ENCODE measurements at regions not wholly inside any gene's neighbourhood (a gene's known extent, or its start where the extent isn't known, plus 50 kb on each side); places are given as distances from the start of the nearest gene placed in this dataset.

DNA sequence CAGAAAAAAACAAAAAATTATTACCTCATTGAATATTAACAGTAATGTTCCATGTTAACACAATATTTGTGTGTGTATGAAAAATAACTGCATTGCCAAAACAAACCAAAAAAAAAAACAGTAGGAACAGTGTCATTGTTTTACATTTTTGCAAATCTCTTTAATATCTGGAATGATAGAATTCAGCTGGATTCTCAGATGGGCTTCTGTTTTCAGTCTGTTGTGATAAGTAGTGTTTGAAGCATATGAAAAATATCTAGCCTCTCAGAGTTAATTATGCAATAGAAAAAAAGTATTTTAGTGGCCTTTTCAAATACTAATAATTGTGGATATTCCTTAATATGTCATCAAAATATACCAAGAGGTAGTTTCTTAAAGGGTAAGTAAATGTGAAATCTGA lies 52.9 kb upstream of the RWDD3 start:
- Histone ChIP-seq H3K27me3 (ENCODE audit: control insufficient read depth in 1 of 2, insufficient read depth in 1 of 2, low read length in 2 of 2) (no peaks in the 10 kb centered on the region), H3K23ac (ENCODE audit: low read length in 2 of 2) (no peak overlapping the region), H4K91ac (ENCODE audit: low read length) (no peak overlapping the region), H3K14ac (ENCODE audit: low read length in 2 of 2) (no peak overlapping the region), H4K8ac (ENCODE audit: low read length) (no peak overlapping the region), H3K9ac (ENCODE audit: low read length) (no peak overlapping the region), H3K4ac (ENCODE audit: low read depth in 1 of 2, low read length in 2 of 2) (no peak overlapping the region), H3K27ac (ENCODE audit: low read length, poor library complexity, severe bottlenecking) (no peak overlapping the region), H3K9me3 (ENCODE audit: control insufficient read depth, low read length) (no peaks in the 10 kb centered on the region), H2BK12ac (ENCODE audit: low read length in 2 of 2) (no peak overlapping the region), H2AFZ (ENCODE audit: low read depth, low read length) (no peak overlapping the region), H3K79me1 (replicated peaks; ENCODE audit: low read length, poor library complexity, severe bottlenecking) (no peaks in the 10 kb centered on the region), H2BK120ac (ENCODE audit: low read depth, low read length) (no peak overlapping the region), H2AK5ac (ENCODE audit: low read length, severe bottlenecking) (no peak overlapping the region), H2BK15ac (ENCODE audit: low read depth, poor library complexity, severe bottlenecking) (no peak overlapping the region), H3K4me1 (ENCODE audit: control insufficient read depth, insufficient read depth, low read depth, low read length) (no peaks in the 10 kb centered on the region), H3K4me3 (ENCODE audit: insufficient read depth in 1 of 2, low read depth in 1 of 2, low read length in 2 of 2) (no peak overlapping the region), H3K36me3 (ENCODE audit: control insufficient read depth in 1 of 2, insufficient read depth in 2 of 2, low read depth in 1 of 2, low read length in 2 of 2) (no peaks in the 10 kb centered on the region), H3K4me2 (ENCODE audit: low read length, poor library complexity, severe bottlenecking) (no peak overlapping the region), H2BK5ac (ENCODE audit: low read depth, low read length, poor library complexity, severe bottlenecking) (no peak overlapping the region), H3K18ac (ENCODE audit: low read depth in 1 of 2, low read length in 2 of 2) (no peak overlapping the region)
- DNase-seq: no peak

GRCh38 chr1:95183952-95184351 lies 50.1 kb upstream of the RWDD3 start:
- Histone ChIP-seq H3K9me3 (ENCODE audit: control insufficient read depth, low read length) (no peaks in the 10 kb centered on the region), H3K27ac (ENCODE audit: low read length, poor library complexity, severe bottlenecking) (no peak overlapping the region), H3K9ac (ENCODE audit: low read length) (no peak overlapping the region), H3K4me3 (ENCODE audit: insufficient read depth in 1 of 2, low read depth in 1 of 2, low read length in 2 of 2) (no peak overlapping the region), H2BK120ac (ENCODE audit: low read depth, low read length) (no peak overlapping the region), H2AFZ (ENCODE audit: low read depth, low read length) (no peak overlapping the region), H2BK5ac (ENCODE audit: low read depth, low read length, poor library complexity, severe bottlenecking) (no peak overlapping the region), H3K18ac (ENCODE audit: low read depth in 1 of 2, low read length in 2 of 2) (no peak overlapping the region), H4K8ac (ENCODE audit: low read length) (no peak overlapping the region), H4K91ac (ENCODE audit: low read length) (no peak overlapping the region), H3K4ac (ENCODE audit: low read depth in 1 of 2, low read length in 2 of 2) (no peak overlapping the region), H2AK5ac (ENCODE audit: low read length, severe bottlenecking) (no peak overlapping the region), H3K36me3 (ENCODE audit: control insufficient read depth in 1 of 2, insufficient read depth in 2 of 2, low read depth in 1 of 2, low read length in 2 of 2) (no peaks in the 10 kb centered on the region), H3K4me1 (ENCODE audit: control insufficient read depth, insufficient read depth, low read depth, low read length) (no peaks in the 10 kb centered on the region), H3K14ac (ENCODE audit: low read length in 2 of 2) (no peak overlapping the region), H3K4me2 (ENCODE audit: low read length, poor library complexity, severe bottlenecking) (no peak overlapping the region), H3K79me1 (replicated peaks; ENCODE audit: low read length, poor library complexity, severe bottlenecking) (no peaks in the 10 kb centered on the region), H2BK12ac (ENCODE audit: low read length in 2 of 2) (no peak overlapping the region), H3K23ac (ENCODE audit: low read length in 2 of 2) (no peak overlapping the region), H3K27me3 (ENCODE audit: control insufficient read depth in 1 of 2, insufficient read depth in 1 of 2, low read length in 2 of 2) (no peaks in the 10 kb centered on the region), H2BK15ac (ENCODE audit: low read depth, poor library complexity, severe bottlenecking) (no peak overlapping the region)
- DNase-seq: no peak

All from mesenchymal stem cell (in vitro differentiated cells and primary cell).